Activated CD8-positive, alpha-beta memory T cell treated with anti-CD3 and anti-CD28 coated beads, Interleukin-2, amount 50 U/mL, for 4 hours (primary cell): ENCODE measurements at regions not wholly inside any gene's neighbourhood (a gene's known extent, or its start where the extent isn't known, plus 50 kb on each side); places are given as distances from the start of the nearest gene placed in this dataset.
A peak's percentile ranks its signal among the peaks of the same experiment; 100 is the strongest.

Experiments used
- DNase-seq: peaks from one replicate; pipeline ENCODE4 v3.0.0-alpha.2; 2020

DNA sequence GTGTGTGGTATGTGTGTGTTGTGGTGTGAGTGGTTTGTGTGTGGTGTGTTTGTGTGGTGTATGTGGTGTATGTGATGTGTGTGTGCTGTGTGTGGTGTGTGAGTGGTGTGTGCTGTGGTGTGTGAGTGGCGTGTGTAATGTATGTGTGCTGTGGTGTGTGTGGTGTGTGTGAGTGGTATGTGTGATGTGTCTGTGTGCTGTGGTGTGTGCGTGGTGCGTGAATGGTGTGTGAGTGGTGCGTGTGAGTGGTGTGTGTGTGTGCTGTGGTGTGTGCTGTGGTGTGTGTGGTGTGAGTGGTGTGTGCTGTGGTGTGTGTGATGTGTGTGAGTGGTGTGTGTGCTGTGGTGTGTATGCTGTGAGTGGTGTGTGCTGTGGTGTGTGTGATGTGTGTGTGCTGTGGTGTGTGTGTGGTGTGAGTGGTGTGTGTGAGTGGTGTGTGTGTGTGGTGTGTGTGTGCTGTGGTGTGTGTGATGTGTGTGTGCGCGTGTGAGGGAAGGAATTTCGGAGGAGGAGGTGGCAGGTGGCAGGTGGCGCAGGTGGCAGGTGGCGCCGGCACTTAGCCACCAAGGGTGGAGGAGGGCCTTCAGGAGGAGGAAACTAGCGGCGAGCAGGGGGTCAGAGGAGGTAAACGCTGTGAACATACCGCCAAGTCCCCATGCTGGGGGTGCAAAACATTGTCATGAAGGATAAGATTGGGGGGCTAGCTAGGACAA is 191.8 kb downstream of the MELK start:
- DNase-seq = no peak

DNA sequence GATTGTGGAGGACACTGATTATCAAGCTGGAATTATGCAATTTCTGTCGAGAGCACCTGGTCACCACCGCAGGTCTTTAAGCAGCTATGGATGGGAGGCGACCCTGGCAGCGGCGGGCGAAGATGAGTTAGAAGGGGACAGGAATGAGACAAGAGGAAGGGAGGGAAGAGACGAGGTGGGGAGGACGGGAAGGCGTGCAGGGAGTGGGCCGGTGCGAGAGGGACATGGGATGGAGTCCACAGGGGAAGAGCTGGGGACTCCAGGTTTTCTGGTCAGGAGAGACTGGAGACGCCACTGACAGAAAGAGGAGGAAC is 192.3 kb downstream of the MELK start:
- DNase-seq = no peak

DNA sequence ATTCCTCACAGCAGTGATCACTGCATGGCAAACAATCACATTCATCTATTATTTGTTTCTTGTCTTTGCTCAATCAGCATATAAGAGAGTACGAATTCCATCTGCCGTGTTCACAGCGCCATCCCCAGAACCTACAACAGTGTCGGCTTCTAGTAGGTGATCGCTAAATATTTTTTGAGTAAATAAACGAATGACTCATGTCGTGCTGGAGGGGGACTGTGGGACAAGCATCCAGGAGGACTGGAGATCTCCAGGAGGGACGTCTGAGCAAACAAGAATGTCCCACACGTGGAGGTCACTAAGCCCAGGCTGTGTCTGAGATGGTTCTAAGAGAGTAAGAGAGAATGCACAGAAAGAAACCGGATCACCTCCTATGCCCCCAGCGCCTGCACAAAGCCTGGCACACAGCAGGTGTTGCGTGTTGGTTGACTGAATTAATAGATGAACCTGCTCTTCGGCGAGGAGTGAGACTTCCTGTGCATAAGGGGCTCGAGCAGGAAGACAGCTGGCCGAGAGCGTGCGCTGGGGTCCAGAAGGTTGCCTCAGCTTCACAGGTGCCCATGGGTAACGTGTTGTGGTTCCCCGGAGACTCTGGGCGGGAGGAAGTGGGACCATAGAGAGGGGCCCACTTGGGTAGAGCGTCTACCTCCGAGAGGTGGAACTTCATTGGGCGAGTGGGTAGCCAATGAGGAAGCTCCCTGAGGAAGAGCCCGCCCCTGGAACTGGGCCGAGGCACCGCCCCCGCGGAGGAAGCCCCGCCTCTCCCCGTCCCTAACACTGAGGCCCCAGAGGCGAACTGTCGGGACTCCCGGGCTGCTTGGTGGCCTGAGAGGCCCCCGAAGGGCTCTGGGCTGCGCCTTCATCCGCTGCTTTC is 193.0 kb downstream of the MELK start:
- peak; percentile 90 for DNase-seq

DNA sequence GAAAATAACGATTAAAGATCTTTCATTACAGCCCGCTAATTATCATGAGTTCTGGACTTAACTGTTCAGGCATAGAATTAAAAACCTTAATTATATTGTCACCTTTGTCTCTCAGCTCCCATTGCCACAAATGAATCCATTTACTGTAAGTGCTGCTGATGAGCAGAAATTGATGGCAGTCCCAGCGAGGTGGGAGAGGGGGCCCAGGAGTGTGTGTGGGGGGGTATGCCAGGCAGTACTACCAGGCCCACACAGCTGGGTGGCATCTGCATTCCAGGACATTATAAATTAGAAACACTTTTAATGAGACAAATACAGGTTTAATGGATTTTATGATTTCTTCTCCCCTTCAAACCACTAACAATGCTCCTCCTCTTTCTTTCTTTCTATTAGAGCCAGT is 196.0 kb downstream of the MELK start:
- no peak for DNase-seq

DNA sequence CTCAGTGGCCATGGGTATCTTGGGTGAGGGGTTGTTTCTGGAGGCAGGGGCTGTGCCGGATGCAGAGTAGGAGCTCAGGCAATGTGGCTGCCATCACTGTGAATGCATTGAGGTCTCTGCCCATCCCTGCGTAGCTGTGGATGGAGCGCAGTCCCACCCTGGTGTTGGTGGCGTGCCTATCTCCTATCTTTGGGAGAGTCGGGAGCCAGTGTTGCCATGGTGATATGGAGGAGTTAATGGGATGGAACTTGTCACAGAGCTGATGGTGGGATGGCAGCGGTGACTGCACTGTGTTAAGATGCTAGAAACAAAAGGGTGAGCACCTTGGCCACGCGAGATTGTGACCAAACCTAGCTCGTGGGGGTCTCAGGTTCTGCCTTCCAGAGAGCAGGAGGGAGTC is 197.3 kb downstream of the MELK start:
- DNase-seq = no peak

DNA sequence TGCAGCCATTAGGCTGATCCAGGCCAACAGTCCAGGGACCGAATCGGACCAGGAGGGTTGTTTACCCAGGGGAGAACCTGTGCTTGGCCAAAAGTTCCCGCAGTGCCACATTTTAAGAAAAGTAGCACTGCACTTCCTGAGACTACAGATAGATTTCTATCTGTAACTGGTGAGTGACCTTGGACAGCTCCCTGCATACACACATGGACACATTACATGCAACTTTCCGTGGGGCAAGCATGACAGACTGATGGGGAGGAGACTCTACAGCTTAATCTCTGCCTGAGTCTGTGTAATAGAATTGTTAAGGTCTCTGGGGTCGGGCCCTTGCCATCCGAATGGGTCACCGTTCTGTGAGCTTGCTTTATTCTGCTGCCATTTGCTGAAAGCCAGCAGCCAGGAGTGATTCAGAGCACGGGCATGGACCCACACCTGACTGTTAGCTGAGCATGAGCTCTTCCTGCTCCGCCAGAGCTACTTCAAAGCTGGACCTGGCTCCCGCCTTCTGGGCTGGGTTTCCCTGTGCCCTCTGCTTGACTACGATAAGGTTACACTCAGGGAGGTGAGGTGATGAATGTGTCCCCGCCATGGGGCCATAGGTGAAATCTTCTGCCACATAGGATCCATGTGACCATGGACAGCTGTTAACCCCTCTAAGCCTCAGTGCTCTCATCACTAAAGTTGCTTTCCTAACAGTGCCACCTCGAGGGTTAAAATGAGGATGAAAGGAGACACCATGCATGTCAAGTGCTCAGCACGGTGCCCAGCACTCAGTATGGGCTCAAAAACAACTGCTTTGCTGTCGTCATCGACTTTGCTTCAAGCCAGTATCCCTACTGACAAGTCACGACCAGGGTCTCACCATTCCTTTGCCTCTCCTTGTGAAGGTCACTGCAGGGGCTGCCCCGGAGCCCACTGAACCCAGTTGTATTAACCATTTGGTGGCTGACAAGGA is 200.0 kb downstream of the MELK start:
- DNase-seq = no peak

DNA sequence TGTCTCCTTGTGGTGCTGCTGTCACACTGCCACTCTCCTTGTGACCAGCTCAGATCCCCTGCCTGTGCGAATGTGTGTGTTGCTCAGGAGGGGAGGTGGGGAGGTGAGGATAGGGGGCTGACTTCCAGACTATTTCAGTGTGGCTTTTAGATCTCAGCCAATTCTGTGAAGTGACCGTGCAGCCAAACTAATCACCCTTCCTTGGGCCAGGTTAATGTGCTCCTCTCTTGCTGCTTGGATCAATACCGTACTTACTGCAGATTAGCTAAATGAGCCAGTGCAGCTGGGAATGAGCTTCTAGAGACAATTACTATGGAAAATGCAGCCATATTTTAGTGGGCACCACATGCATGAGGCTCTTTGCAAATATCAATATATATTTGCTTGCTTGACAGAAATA is 206.0 kb downstream of the MELK start:
- no peak for DNase-seq

DNA sequence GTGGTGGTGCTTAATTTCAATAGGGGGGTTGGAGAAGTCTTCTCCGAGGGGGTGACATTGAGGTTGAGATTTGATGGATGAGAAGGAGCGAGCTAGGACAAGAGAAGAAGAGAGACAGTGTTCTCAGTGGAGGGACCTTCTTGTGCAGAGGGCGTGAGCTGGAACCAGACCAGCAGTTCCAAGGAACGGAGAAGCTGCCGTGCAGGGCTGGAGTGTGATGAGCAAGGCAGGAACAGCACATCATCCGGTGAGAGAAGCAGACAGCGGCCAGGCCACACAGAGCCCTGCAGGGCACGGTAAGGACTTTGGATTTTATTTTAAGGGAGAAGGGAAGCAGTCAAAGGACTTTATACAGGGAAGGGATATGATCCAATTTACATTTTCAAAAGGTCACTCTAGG is 206.9 kb downstream of the MELK start:
- DNase-seq = no peak

DNA sequence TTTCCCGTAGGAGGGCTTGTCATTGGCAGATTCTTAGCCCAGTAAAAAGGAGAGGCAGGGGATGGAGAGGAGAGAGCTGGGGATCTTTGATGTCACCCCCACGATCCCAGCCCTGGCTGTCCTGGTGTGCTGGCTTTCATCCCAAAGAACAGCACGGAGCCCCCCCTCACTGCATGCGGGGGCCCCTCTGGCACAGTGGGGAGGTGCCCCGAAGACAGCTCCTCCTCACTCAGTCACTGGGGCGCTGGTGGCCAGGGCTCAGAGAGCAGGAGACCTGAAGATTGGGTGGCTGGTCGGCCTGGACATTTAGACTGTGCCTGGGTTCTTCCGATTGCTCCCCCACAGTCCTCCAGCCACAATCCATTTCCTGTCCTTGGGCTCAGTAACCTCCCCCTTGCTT is 207.5 kb downstream of the MELK start:
- DNase-seq = no peak

DNA sequence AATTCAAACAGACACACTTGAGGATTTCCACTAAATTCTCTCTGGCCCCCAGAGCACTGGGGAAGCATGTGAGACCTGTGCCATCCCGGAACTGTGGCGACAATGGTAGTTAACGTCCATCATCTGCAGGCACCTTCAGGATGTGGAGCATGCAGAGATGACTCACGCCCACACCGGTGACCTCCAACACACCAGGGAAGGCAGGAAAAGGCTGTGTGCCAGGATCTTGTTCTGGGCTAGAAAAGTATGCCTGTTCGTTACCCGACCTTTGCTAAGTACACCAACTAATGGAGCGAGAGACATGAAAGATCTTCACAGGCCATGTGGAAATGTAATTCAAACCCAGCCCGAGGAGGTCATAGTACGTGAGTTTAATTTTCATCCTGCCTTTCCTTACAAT is 208.8 kb downstream of the MELK start:
- no peak for DNase-seq
